Stimulated activated CD8-positive, alpha-beta memory T cell treated with anti-CD3 and anti-CD28 coated beads, Interleukin-15, amount 100 ng/mL, for 1 hour (primary cell): ENCODE measurements at regions not wholly inside any gene's neighbourhood (a gene's known extent, or its start where the extent isn't known, plus 50 kb on each side); places are given as distances from the start of the nearest gene placed in this dataset.

Experiments
- DNase-seq: peaks from one replicate; pipeline ENCODE4 v3.0.0-alpha.2; 2020; ENCODE audit warnings: low read depth

- no peak for DNase-seq
These were observed 293.8 kb upstream of the FBXL7 start for GRCh38 chr5:15206133-15206532.

GRCh38 chr5:15203376-15203775 lies 296.6 kb upstream of the FBXL7 start:
- DNase-seq: no peak

- no peak for DNase-seq
These were observed 309.0 kb upstream of the FBXL7 start for GRCh38 chr5:15191012-15191411.

GRCh38 chr5:15183520-15183919 lies 311.9 kb upstream of the ANKH start:
- no peak for DNase-seq

GRCh38 chr5:15170173-15170572 lies 298.6 kb upstream of the ANKH start:
- DNase-seq: no peak

GRCh38 chr5:15168358-15168757 lies 296.8 kb upstream of the ANKH start:
- no peak for DNase-seq

GRCh38 chr5:15160091-15160490 lies 288.5 kb upstream of the ANKH start:
- DNase-seq: no peak

GRCh38 chr5:15159606-15160005 lies 288.0 kb upstream of the ANKH start:
- no peak for DNase-seq

- DNase-seq: no peak
These were observed 270.9 kb upstream of the ANKH start for GRCh38 chr5:15142458-15142857.

GRCh38 chr5:15137414-15137813 lies 265.8 kb upstream of the ANKH start:
- no peak for DNase-seq

GRCh38 chr5:15135661-15136060 lies 264.1 kb upstream of the ANKH start:
- DNase-seq: no peak

GRCh38 chr5:15133456-15133965 lies 261.9 kb upstream of the ANKH start:
- no peak for DNase-seq

- DNase-seq: no peak
These were observed 261.3 kb upstream of the ANKH start for GRCh38 chr5:15132816-15133405.

- no peak for DNase-seq
These were observed 260.3 kb upstream of the ANKH start for GRCh38 chr5:15131909-15132308.

GRCh38 chr5:15124871-15125568 lies 253.4 kb upstream of the ANKH start:
- no peak for DNase-seq

GRCh38 chr5:15124461-15124860 lies 252.9 kb upstream of the ANKH start:
- DNase-seq: no peak

GRCh38 chr5:15117688-15118087 lies 246.1 kb upstream of the ANKH start:
- no peak for DNase-seq

- no peak for DNase-seq
These were observed 245.4 kb upstream of the ANKH start for GRCh38 chr5:15116996-15117395.

- no peak for DNase-seq
These were observed 235.1 kb upstream of the ANKH start for GRCh38 chr5:15106530-15107283.

GRCh38 chr5:15105799-15106393 lies 234.3 kb upstream of the ANKH start:
- DNase-seq: no peak

GRCh38 chr5:15103864-15104263 lies 232.3 kb upstream of the ANKH start:
- no peak for DNase-seq

- DNase-seq: no peak
These were observed 231.6 kb upstream of the ANKH start for GRCh38 chr5:15103130-15103529.

- no peak for DNase-seq
These were observed 226.0 kb upstream of the ANKH start for GRCh38 chr5:15097552-15097951.
